ENCODE measurements at regions not wholly inside any gene's neighbourhood (a gene's known extent, or its start where the extent isn't known, plus 50 kb on each side); places are given as distances from the start of the nearest gene placed in this dataset.
A peak's percentile ranks its signal among the peaks of the same experiment; 100 is the strongest.
"Not testable (repeated sequence)": the region's sequence is repeated elsewhere in the genome, so short reads cannot be mapped to it uniquely, and the experiment has no call there.

DNA sequence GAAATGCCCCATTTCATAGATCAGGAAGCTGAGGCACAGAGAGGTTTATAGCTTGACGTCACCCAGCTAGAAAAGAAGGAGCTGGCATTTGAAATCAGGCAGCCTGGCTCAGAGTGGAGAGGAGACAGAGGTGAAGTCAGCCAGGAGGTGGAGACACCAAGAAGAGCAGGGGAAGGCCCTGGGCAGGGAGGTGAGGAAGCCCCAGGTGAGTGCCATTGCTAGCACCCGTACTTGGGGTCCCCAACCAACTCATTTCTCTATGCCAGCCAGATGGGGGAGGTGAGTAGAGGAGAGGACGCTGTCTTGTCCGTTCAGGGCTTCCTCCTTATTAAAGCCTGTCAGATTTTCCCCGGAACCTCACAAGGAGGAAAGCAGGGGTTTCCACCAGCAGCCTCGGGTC lies 149.6 kb upstream of the TLE3 start:
- no peak for DNase-seq (ENCODE audit: low read depth)

DNA sequence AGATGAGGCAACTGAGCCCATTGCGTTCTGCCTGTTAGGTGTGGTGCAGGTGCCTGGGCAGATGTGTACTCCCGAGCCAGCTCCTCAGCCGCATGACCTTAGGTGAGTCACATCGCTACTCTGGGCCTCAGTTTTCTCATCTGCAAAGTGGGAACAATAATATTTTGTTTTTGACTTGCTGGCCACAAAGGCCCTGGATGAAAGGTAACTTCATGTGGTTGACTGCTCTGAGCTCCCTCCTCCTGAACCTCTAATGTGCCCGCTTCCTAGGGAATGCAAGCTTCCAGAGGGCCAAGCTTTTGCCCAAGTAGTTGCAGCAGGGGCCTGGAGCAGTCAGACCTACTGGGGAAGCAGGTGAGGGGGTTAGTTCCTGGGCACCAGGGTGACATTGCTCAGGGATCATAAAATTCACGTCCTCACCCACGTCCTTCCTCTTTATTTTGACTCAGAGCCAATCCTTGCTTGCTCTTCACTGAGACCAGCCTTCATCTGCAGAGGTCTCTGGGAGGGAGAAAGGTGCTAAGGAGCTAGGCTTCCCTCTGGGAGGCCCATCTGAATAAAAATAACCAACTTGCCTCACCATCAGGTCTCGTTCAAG lies 149.0 kb upstream of the TLE3 start:
- no peak for DNase-seq (ENCODE audit: low read depth)

DNA sequence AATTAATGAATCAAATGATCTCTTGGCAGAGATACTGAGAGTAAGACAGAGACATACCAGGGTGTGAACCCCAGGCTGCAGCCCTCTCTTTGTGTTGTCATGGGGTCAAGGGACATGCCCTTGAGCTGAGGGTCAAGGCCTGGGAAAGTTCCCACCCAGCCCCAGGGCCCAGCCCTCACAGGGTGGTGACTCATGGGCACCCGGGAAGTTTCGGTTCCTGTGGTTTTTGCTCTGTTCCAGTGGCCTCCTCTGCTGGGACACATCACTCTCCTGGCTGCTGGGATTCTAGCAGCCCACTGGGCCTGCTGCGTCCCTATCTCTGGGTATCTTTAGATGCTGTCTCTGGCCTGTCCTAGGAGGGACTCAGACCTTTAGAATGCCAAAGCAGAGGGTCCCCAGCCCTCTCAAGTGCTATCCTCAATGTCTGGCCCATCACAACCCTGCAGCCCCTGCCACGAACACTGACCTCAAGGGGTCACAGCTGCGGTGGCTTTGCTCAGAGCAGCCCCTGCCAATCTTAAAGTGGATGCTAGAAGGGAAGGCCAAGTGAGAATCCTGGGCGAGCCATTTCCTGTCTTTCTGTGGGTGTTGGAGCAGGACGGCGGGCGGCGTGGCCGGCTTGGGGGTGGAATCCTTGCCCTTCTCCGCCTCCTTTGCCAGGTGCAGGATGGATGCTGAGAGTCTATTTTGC lies 148.4 kb upstream of the TLE3 start:
- peak; percentile 24 for DNase-seq (ENCODE audit: low read depth)

DNA sequence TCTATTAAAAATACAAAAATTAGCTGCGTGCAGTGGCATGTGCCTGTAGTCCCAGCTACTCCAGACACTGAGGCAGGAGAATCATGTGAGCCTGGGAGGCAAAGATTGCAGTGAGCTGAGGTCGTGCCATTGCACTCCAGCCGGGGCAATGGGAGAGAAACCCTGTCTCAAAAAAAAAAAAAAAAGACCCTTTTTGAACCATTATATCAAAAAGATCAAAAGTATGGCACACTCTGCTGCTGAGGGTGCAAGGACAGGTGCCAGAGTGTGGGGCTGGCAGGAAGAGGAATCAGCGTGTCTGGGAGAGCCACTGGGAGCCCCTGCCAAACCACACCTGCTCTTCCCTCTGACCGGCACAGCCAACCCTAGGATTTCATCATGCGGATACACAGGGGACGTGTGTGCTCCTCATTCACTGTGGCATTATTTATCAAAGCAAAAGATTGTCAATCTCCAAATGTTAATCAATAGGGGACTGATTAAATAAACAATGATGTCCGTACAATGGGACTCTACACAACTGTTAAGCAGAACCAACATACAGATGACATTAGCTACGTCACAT lies 147.3 kb upstream of the TLE3 start:
- no peak for DNase-seq (ENCODE audit: low read depth)

DNA sequence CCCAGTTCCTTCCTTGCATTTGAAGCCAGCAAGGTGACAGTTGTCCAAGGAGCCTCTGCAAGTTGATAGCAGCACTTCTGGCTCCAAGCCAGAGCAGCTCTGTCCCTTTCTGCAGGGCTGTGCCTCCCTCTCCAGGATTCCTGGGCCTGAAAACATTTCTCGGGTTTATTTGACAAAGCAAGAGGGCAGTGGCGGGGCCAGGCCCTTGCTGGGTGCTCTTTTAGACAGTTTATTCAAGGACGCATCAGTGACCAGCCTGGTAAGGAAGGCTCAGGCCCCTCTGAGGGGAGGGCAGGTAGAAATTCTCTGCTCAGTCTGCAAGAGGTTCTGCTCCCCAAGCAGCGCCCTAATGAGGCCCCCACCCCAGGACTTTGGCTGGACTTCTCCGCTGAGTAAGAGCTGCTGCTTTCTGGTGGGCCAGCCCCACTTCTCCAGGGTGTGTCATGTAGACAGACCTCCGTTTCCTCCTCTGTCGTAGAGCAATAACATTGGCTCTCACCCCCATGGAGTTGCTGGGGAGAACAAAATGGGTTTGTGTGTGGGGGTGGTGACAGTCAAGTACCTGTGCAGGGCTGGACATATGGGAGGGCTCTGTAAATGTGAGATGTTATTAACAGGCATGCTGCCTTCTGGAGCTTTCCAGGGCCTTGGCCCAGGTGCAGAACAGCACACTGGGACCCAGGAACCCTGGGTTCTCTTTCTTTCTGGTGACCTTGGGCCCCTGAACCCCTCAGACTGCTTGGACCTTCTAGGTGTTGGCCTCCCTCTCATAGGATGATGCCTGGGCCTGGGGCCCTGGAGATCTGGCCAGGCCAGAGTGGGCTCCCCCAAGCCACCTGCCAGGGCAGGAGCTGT lies 146.2 kb upstream of the TLE3 start:
- no peak for DNase-seq (ENCODE audit: low read depth)

DNA sequence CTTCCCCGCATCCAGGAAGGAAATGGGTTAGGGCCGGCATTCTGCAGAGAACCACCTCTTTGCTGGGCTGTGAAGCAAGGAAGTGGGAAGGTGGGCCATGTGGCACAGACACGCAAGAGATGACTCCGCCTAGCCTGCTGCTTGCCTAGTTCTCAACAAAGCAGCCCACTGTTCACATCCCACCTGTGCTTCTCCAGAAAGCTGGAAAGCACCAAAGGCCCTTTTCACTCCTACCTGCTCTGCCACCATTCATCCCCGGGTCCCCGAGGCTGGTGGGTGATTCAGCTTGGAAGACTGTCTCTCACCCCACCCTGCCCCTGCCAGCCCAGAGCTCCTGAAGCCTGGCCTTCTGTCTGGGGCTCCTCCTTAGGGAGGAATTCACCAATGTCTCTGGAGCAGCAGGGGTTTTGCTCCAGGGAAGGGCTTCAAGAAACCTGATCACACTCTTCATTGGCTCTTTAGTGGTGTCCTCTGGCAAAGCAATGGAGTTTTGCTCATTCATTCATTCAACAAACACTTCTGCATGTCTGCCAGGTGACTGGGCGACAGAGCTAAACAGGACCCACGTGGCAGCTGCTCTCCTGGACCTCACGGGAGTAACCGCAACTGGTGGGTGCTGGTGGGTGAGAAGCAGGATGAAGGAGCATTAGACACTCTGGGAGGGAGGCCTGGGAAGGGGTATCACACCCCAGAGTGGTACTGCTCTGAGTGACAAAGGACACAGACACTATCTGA lies 145.4 kb upstream of the TLE3 start:
- no peak for DNase-seq (ENCODE audit: low read depth)

DNA sequence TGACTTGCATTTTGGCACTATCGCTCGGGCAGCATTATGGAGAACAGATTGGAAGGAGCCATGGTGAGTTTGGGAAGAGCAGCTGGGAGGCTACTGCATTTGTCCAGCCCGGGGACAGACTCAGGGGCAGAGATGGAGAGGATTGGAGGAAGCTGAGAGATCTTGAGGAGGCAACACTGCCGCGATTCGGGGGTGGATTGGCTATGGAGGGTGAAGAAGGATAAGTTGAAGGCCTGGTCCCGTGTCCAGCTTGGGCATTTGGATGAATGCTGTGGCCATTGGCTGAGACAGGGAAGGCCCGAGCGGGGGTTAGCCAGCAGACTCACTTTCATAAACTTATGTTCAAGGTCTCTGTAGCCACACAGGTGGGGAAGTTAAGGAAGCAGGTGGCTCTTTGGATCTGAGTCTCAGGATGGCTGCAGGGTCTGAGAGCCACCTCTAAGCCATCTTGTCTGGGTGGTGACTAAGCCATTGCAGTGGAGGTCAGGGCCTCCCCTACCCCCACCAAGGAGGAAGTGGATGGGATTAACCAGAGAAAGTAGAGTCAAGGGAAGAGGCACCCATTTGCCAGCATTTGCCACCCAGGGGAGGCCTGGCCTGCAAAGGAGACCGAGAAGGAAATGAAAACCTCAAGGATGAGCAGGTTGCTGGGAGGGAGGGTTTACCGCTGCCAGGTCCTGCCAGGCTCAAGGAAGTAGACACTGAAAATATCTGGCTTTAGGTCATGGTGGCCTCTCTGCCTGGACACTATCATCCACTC lies 144.0 kb upstream of the TLE3 start:
- no peak for DNase-seq (ENCODE audit: low read depth)

DNA sequence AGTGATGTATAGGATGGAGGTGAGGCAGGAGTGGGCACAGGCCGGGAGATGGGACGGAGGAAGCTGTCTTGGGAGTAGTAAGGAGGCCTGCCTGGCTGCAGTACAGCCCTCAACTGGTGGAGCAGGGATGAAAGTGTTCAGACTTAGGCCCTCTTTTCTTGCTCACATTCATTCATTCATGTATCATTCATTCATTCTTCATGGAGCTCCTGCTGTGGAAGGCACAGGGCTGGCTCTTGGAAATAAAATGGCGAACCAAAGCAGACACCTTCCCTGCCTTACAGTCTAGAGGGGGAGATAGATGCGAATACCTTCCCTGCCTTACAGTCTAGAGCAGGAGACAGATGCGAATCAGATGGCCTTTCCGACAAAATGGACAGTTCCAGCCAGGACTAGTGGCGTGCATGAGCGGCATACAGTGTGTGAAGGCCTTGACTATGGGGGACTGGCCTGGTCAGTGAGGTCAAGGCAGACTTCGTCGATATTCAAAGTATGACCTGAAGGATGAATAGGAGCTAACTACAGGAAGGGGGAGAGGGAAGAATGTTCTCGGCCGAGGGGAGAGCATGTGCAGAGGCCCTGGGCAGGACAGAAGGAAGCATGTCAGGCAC lies 143.2 kb upstream of the TLE3 start:
- no peak for DNase-seq (ENCODE audit: low read depth)

DNA sequence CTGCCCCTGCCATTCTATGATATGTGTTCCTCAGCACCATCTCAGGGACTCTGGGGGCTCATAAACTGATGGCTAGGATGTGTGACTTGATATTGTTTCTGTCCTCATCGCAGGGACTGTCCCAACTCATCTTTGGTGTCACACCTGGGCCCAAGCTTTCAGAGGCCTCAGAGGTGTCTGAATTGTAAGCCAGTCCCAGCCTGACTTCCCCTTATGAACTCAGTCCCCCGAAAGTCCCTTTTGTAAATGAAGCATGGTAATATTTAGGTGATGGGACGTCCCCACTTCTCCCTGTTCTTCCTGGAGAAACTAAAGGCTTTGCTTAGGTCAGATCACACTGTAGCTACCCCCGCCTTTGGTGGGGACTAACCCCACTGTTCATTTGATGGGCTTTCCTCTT lies 142.4 kb upstream of the TLE3 start:
- no peak for DNase-seq (ENCODE audit: low read depth)

DNA sequence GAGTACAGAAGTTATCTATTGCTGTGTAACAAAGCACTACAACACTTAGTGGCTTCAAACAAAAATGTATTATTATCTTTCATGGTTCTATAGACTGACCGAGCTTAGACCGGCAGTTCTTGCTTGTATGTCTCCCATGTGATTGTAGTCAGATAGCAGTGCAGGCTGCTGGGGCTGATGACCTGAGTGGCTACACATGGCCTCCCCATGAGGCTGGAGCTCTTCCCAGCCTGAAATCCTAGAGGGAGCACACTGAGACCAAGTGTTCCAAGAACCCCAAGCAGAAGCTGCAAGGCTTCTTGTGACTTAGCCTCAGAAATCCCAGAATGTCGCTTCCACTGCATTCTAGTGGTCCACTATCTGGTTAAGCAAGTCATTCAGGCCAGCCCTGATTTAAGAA lies 141.2 kb upstream of the TLE3 start:
- DNase-seq (ENCODE audit: low read depth), result no peak

DNA sequence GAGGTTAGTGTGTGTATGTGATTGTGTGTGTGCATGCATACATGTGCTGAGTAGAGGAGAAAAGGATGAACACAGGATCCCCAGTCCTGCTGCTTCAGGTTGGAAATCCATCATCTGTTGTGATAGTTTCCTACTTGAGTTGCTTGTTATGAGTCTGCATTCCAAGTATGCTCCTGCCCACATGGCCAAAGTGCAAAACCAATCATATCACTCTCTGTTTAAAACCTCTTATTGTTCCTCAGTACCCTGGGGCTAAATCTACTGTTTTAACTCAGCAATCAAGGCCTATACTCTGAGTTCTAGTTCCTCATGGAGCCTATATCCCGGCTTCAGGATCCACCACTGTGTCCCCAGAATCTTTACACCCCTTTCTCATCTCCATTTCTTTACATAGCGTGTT lies 139.9 kb upstream of the TLE3 start:
- no peak for DNase-seq (ENCODE audit: low read depth)

DNA sequence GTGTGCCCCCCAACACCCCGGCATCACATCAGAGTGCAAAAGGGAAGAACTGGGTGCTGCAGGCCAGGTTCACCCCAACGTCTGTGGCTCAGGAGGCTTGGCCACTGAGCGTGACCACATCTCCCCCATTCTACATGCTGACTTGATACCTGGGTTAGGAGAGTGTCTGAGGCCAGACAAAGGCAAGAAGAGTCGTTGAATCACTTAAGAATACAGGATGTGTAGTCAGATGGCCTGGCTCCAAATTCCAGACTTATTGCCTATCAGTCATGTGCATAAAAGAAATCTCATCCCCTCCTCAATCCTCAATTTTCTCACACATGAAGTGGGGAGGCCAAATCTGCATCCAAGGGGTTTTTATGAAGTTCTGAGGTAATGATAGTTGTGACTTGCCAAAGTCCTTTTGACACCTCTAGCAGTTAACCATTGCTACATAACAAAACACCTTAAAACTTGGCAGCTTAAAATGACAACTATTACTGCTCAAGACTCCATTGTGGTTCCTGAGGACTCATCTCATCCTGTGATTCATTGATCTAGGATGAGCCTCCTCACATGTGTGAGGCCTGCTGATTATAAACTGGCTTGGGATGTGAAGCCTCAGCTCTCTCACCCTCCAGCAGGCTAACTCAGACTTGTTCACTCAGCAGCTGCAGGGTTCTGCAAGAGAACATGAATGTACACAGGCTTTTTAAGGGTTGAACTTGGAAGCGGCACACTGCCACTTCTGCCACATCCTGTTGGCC lies 138.8 kb upstream of the TLE3 start:
- no peak for DNase-seq (ENCODE audit: low read depth)

DNA sequence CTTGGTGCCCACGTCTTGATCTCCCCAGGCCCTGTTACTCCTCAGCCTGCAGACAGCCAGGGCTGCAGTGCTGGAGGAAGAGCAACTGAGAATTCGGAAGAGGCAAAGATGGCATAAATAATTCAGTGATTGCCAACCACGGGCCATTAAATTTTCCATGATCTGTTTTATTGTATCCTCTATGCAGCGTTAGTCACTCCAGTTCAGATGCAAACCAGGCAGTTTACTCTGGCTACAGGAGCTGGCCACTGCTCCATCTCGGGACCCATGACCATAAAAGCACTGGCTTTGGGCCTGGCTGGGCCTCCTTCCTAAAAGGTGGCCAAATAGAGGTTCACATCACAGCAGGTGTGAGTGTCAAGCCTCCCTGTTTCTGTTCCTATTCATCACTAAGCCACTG lies 137.6 kb upstream of the TLE3 start:
- DNase-seq (ENCODE audit: low read depth), result no peak

DNA sequence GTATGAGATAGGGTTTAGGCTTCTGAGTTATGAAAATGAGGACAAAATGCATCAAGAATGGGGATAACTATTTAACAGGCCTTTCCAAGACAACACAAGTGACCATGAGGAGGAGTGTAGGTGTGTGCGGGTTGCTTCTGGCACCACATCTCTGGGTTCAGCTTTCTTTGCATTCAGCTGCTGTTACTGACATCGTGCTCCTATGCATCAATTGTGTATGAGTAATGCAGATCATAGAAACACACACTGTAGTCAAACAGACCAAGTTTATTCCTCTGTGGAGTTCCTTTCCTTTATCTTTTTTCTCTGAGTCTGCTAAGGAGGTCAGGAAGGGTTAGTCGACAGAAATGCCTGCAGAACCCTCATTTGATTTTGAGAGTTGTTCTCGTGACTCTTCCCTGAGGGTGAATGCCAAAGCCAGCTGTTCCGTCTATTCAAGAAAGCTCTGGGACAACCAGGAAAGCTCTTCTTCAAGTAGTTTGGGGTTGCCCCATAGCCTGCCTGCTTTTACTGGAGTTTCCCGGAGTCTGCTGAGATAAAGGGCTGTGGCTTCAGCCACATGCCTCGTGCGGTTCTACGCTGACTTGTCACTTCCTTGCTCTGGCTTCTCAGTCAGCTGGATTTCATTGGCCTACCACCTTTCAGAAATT lies 136.7 kb upstream of the TLE3 start:
- DNase-seq (ENCODE audit: low read depth), result no peak

DNA sequence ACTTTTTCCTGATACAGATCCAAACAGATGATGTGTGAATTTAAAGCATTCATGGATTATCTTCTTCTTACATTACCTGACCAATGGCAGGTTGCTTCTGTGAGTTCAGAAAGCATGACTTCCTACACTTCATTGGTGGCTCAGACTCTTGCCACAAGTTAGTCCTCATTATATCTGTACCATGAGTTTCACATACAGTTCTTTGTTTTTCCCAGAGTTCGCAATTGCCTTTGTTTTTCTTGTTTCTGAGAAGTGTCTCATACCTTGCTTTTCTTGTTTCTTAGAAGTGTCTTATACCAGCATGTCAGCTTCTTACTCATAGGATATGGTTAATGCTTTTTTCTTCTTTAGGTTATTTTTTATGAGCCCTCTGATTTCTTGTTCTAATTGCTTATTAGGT lies 133.8 kb upstream of the TLE3 start:
- DNase-seq (ENCODE audit: low read depth), result no peak

DNA sequence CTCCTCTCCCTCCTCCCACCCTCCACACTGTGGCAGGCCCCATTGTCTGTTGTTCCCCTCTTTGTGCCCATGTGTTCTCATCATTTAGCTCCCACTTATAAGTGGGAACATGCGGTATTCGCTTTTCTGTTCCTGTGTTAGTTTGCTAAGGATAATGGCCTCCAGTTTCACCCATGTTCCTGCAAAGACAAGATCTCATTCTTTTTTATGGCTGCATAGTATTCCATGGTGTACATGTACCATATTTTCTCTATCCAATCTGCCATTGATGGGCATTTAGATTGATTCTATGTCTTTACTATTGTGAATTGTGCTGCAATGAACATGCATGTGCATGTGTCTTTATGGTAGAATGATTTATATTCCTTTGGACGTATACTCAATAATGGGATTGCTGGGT lies 130.2 kb upstream of the TLE3 start:
- DNase-seq (ENCODE audit: low read depth), result not testable (repeated sequence)

DNA sequence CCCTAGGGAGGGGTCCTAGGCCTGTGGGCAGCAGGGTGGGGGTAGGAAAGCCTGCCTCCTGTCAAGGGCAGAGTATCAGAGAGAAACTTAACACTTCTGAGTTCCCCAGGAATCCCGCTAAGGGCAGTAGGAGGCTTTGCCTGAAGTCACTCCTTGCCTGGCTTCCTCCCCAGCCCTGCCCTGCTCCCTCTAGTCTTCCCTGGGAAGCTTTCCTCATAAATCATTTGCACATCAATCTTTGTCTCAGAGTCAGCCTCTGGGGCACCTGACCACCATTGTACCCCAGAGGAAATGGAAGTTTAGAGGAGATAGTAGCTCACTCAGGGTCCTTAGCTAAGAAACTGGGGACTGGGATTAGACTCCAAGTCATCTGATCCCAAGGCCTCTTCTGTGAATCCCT lies 129.4 kb upstream of the TLE3 start:
- DNase-seq (ENCODE audit: low read depth), result no peak

DNA sequence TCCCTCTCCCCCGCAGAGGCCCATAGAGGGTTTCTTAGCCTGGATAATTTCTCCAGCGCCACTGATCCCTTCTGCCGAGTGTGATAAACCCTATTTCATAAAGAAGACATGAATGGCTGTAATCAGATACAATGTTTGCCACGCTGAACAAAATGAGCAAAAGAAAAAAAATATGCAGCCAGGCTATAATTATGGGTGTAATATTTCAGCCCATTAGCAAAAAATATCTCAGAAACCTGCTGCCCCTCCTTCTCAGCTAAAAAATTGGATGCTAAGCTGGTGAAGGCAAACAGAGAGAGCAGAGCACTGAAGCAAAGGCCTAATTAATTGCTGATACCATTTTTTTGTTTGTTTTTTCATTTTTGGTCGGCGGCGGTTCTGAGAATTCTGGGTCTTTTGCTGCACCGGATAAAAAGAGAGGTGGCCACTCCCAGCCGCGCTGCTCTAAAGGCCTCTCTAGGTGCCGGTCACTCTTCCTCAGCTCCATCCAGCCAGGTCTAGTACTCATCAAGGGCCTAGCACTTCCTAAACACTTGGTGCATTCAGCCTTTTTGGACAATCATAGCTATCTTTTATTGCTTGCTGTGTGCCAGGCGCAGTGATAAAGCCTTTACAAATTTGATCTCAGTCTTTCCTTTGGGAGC lies 128.7 kb upstream of the TLE3 start:
- no peak for DNase-seq (ENCODE audit: low read depth)

DNA sequence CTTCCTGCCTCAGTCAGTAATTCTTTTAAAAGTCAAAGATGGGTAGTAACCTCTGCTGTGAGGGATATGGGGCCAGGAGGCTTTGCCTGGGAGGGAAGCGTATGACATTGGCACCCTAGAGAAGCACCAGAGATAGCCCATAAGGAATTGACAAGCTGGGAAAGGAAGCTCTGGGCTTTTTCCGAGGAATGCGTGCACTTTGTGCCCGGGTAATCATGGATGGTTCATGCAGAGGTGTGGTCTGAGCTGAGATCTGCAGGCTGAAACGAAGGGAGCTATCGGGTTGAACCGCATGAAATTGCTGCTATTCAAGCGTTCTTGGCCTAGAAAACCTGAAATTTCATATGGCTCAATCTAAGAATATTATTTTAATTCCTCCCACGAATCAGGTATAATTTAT lies 127.7 kb upstream of the TLE3 start:
- no peak for DNase-seq (ENCODE audit: low read depth)
